ENCODE measurements at regions not wholly inside any gene's neighbourhood (a gene's known extent, or its start where the extent isn't known, plus 50 kb on each side); places are given as distances from the start of the nearest gene placed in this dataset.

- TF ChIP-seq CTCF (IDR thresholded peaks at IDR 0.05; ENCODE audit: low read depth, low read length), result no peak
- TF ChIP-seq EZH2phosphoT487 (IDR thresholded peaks at IDR 0.05; ENCODE audit: low read depth), result no peak
These were observed 379.0 kb downstream of the LRIG3 start for GRCh38 chr12:58541300-58541690.
